Astrocyte (in vitro differentiated cells and primary cell): ENCODE measurements at regions not wholly inside any gene's neighbourhood (a gene's known extent, or its start where the extent isn't known, plus 50 kb on each side); places are given as distances from the start of the nearest gene placed in this dataset.
"Not testable (repeated sequence)": the region's sequence is repeated elsewhere in the genome, so short reads cannot be mapped to it uniquely, and the experiment has no call there.

Source experiments
- DNase-seq: peaks from one replicate; pipeline ENCODE4 v3.0.0-alpha.2; 2010; ENCODE audit warnings: low read depth
- FAIRE-seq: peaks from 2 replicates; lab custom pipeline; 2011; peaks lifted over from hg19 to GRCh38; lab: Jason Lieb, UNC
- H2AFZ ChIP-seq: 2 replicates; pipeline ENCODE4 v1.6.0; 2012; ENCODE audit warnings: low read depth, low read length, inconsistent platforms
- H3K27ac ChIP-seq: 2 replicates; pipeline ENCODE4 v1.5.1; 2011; ENCODE audit warnings: low read depth, low read length, inconsistent platforms
- H3K27me3 ChIP-seq: 2 replicates; pipeline ENCODE4 v1.6.0; 2011; ENCODE audit warnings: low read length, inconsistent platforms; ENCODE audit not compliant: insufficient read depth
- H3K36me3 ChIP-seq: 2 replicates; pipeline ENCODE4 v1.5.1; 2011; ENCODE audit warnings: low read length, inconsistent platforms; ENCODE audit not compliant: insufficient read depth
- H3K4me1 ChIP-seq: 2 replicates; pipeline ENCODE4 v1.5.1; 2011; ENCODE audit warnings: low read length, inconsistent platforms; ENCODE audit not compliant: insufficient read depth
- H3K4me2 ChIP-seq: 2 replicates; pipeline ENCODE4 v1.6.0; 2012; ENCODE audit warnings: low read length, inconsistent platforms
- H3K4me3 ChIP-seq: 2 replicates; pipeline ENCODE4 v1.5.1; 2011; ENCODE audit warnings: low read depth, mild to moderate bottlenecking, low read length, inconsistent platforms; ENCODE audit not compliant: insufficient read depth
- H3K79me2 ChIP-seq: 2 replicates; pipeline ENCODE4 v1.6.0; 2012; ENCODE audit warnings: mild to moderate bottlenecking, low read length, inconsistent platforms; ENCODE audit not compliant: insufficient read depth
- H3K9ac ChIP-seq: 2 replicates; pipeline ENCODE4 v1.6.0; 2012; ENCODE audit warnings: mild to moderate bottlenecking, low read length, inconsistent platforms
- H3K9me3 ChIP-seq: 2 replicates; pipeline ENCODE4 v1.5.1; 2012; ENCODE audit warnings: low read depth, mild to moderate bottlenecking, low read length, inconsistent platforms; ENCODE audit not compliant: insufficient read depth
- H4K20me1 ChIP-seq: 2 replicates; pipeline ENCODE4 v1.6.0; 2012; ENCODE audit warnings: low read length, inconsistent platforms; ENCODE audit not compliant: insufficient read depth
- H3K27ac Mint-ChIP-seq: one replicate; pipeline ENCODE4 v1.8.0; 2021; ENCODE audit warnings: mild to moderate bottlenecking, mixed read lengths; ENCODE audit not compliant: unreplicated experiment
- H3K27me3 Mint-ChIP-seq: one replicate; pipeline ENCODE4 v1.8.0; 2021; ENCODE audit warnings: low read depth, mixed read lengths; ENCODE audit not compliant: unreplicated experiment
- H3K36me3 Mint-ChIP-seq: one replicate; pipeline ENCODE4 v1.8.0; 2021; ENCODE audit warnings: low read depth, mixed read lengths; ENCODE audit not compliant: unreplicated experiment
- H3K4me1 Mint-ChIP-seq: one replicate; pipeline ENCODE4 v1.8.0; 2021; ENCODE audit warnings: low read depth, mixed read lengths; ENCODE audit not compliant: unreplicated experiment
- H3K4me3 Mint-ChIP-seq: one replicate; pipeline ENCODE4 v1.8.0; 2021; ENCODE audit warnings: mild to moderate bottlenecking, moderate library complexity, mixed read lengths; ENCODE audit not compliant: unreplicated experiment
- H3K9me3 Mint-ChIP-seq: one replicate; pipeline ENCODE4 v1.8.0; 2021; ENCODE audit warnings: mild to moderate bottlenecking, mixed read lengths; ENCODE audit not compliant: unreplicated experiment
- CTCF ChIP-seq: IDR thresholded peaks from 2 replicates; pipeline ENCODE4 v1.5.1; 2011; ENCODE audit warnings: low read depth, mild to moderate bottlenecking, inconsistent platforms, low read length, moderate library complexity; ENCODE audit not compliant: insufficient read depth
- EZH2 ChIP-seq: IDR thresholded peaks from 2 replicates; pipeline ENCODE4 v1.6.1; 2012; ENCODE audit warnings: mild to moderate bottlenecking, low read length, inconsistent platforms; ENCODE audit not compliant: insufficient read depth

GRCh38 chr3:77746048-77746447, 706.1 kb downstream of the ROBO2 start:
- Mint-ChIP-seq H3K27ac (no peak overlapping the region), H3K9me3 (no peaks in the 10 kb centered on the region), H3K36me3 (no peaks in the 10 kb centered on the region), H3K4me1 (no peaks in the 10 kb centered on the region), H3K4me3 (no peak overlapping the region), H3K27me3 (no peaks in the 10 kb centered on the region)
- H2AFZ ChIP-seq: no peak overlapping the region
- H3K36me3 ChIP-seq: no peaks in the 10 kb centered on the region
- no peaks in the 10 kb centered on the region for H3K9me3 ChIP-seq
- H3K4me1 ChIP-seq: no peaks in the 10 kb centered on the region
- DNase-seq: no peak
- H3K27ac ChIP-seq: no peak overlapping the region
- TF ChIP-seq CTCF (no peak), EZH2 (no peak)
- no peak overlapping the region for H3K9ac ChIP-seq
- no peak for FAIRE-seq
- H4K20me1 ChIP-seq: no peaks in the 10 kb centered on the region
- no peaks in the 10 kb centered on the region for H3K27me3 ChIP-seq
- H3K79me2 ChIP-seq: no peaks in the 10 kb centered on the region
- no peak overlapping the region for H3K4me3 ChIP-seq
- H3K4me2 ChIP-seq: no peak overlapping the region

- DNase-seq: no peak
- H2AFZ ChIP-seq: no peak overlapping the region
- no peaks in the 10 kb centered on the region for H4K20me1 ChIP-seq
- no peaks in the 10 kb centered on the region for H3K4me1 ChIP-seq
- TF ChIP-seq EZH2 (no peak), CTCF (no peak)
- no peak overlapping the region for H3K9ac ChIP-seq
- H3K27me3 ChIP-seq: no peaks in the 10 kb centered on the region
- Mint-ChIP-seq H3K4me1 (no peaks in the 10 kb centered on the region), H3K36me3 (no peaks in the 10 kb centered on the region), H3K27me3 (no peaks in the 10 kb centered on the region), H3K4me3 (no peak overlapping the region), H3K27ac (no peak overlapping the region), H3K9me3 (no peaks in the 10 kb centered on the region)
- no peaks in the 10 kb centered on the region for H3K9me3 ChIP-seq
- no peak overlapping the region for H3K4me3 ChIP-seq
- H3K79me2 ChIP-seq: no peaks in the 10 kb centered on the region
- H3K36me3 ChIP-seq: no peaks in the 10 kb centered on the region
- H3K4me2 ChIP-seq: no peak overlapping the region
- no peak overlapping the region for H3K27ac ChIP-seq
- no peak for FAIRE-seq
Measured at GRCh38 chr3:77746892-77747291, 707.0 kb downstream of the ROBO2 start.

- H3K27me3 Mint-ChIP-seq, H4K20me1 ChIP-seq, H3K9me3 ChIP-seq, H2AFZ ChIP-seq, H3K27ac Mint-ChIP-seq, H3K36me3 ChIP-seq, H3K4me1 ChIP-seq, H3K9ac ChIP-seq, H3K4me2 ChIP-seq, H3K36me3 Mint-ChIP-seq, H3K27ac ChIP-seq, H3K4me3 ChIP-seq, H3K79me2 ChIP-seq, H3K9me3 Mint-ChIP-seq, FAIRE-seq, DNase-seq, H3K27me3 ChIP-seq, H3K4me3 Mint-ChIP-seq, H3K4me1 Mint-ChIP-seq: not testable (repeated sequence)
Measured at GRCh38 chr3:77756397-77756975, 716.6 kb downstream of the ROBO2 start.
